GM12872 (cell line): ENCODE measurements at regions not wholly inside any gene's neighbourhood (a gene's known extent, or its start where the extent isn't known, plus 50 kb on each side); places are given as distances from the start of the nearest gene placed in this dataset.

Experiments used
- CTCF ChIP-seq: IDR thresholded peaks from 3 replicates; pipeline ENCODE4 v1.5.1; 2011; ENCODE audit warnings: low read depth, mild to moderate bottlenecking, low read length, moderate library complexity; ENCODE audit not compliant: insufficient read depth

GRCh38 chr20:12166053-12166717, 248.5 kb downstream of the BTBD3 start:
- TF ChIP-seq CTCF = no peak

GRCh38 chr20:12170406-12170805, 252.7 kb downstream of the BTBD3 start:
- no peak for TF ChIP-seq CTCF

DNA sequence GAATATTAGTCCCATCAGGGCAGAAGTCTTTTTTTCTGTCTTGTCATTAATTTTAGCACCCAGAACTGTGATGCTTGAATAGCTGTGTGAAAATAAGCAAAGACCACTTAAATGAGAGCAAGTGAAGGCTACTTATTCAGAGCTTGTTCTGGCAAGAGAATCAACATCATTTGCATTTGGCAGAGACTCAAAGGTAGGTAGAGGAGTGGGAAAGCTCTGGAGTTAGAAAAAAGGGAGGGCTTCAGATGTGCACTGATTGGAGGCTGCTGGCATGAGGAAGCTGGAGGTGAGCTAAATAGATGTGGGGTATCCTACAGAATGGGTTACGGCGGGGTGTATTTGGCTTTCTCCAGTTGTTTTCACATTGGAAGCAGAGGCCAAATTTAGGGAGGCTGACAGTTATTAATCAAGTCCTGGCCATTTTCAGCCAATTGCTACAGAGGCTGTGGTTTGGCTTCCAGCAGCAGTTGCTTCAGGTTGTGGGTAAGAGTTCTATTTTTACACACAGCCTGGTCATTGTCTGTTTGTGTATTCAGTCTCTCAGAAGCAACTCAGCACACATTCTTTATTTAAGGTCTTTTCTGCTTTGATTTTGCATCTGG, 254.3 kb downstream of the BTBD3 start:
- TF ChIP-seq CTCF = no peak

GRCh38 chr20:12173347-12174012, 255.8 kb downstream of the BTBD3 start:
- no peak for TF ChIP-seq CTCF

- no peak for TF ChIP-seq CTCF
Measured at GRCh38 chr20:12175538-12175937, 257.8 kb downstream of the BTBD3 start.

DNA sequence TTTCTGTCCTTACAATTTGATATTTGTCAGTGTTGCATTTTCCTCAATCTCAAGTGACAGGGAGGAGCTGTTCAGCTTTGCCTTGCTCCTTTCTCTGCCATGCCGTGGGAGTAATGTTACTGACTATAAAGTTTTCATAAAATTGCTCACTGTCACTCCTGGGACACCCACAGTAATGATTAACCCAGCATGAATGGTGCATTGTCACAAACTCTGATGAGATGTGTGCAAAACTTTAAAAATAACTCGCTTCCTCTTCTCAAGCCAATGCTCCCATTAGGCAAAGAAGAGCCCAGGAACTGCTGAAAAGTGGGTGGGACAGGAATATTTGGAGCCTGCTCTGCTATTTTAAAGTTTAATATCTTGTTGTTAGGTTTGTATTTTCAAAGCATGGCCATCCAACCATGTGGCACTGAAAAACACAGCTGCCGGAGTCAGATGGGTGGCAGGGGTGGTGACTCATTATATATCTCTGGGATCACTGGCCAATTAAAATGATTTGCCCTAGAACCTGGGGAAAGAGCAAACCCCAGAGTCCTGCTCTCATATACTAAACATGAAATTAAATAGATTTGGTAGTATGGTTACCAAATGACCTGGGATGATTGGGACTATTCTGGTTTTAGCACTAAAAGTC, 260.1 kb downstream of the BTBD3 start:
- no peak for TF ChIP-seq CTCF

GRCh38 chr20:12179692-12180091, 262.0 kb downstream of the BTBD3 start:
- TF ChIP-seq CTCF = no peak
